ENCODE measurements at regions not wholly inside any gene's neighbourhood (a gene's known extent, or its start where the extent isn't known, plus 50 kb on each side); places are given as distances from the start of the nearest gene placed in this dataset.

DNA sequence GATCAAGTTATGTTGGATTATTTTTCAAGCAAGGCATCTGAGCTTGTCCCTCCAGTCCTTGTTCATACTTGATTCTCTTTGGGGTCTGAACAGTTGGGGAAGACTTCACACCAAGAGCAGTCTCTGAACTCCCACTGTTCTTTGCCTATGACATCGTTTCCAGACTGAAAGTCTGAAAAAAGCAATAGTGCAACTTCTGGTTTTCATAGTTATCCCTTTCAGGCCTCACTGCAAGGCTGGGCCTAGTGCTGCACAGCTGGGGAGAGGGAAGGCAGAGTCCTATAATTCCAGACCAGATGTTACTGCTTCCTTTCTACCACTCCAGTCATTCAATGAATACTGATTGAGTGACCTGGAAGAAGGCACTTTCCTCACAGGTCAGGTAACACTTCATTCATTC lies 187.1 kb upstream of the CCND2 start:
- peaks cover 4% of the 10 kb centered on the region for H3K9me3 ChIP-seq (ENCODE audit: control insufficient read depth, low read length)
- DNase-seq, result no peak
- TF ChIP-seq CTCF (conservative IDR thresholded peaks at IDR 0.05), result no peak
- H3K4me1 ChIP-seq (ENCODE audit: control insufficient read depth, insufficient read depth, low read length), result no peaks in the 10 kb centered on the region
- H3K4me3 ChIP-seq (ENCODE audit: low read length), result no peak overlapping the region
- Mint-ChIP-seq H3K27me3 (ENCODE audit: insufficient read depth) (peaks cover 3% of the 10 kb centered on the region), H3K27ac (no peak overlapping the region), H3K9me3 (no peaks in the 10 kb centered on the region), H3K4me3 (no peak overlapping the region), H3K36me3 (ENCODE audit: low read depth) (no peaks in the 10 kb centered on the region), H3K4me1 (no peaks in the 10 kb centered on the region)
- no peaks in the 10 kb centered on the region for H3K27me3 ChIP-seq (ENCODE audit: control insufficient read depth, insufficient read depth, low read length, poor library complexity, severe bottlenecking)
- 95 to 100% methylated on average over 1 of the region's 1 CpG for WGBS, 2 experiments (ENCODE audit: insufficient coverage in 1 of 2, insufficient read length in 1 of 2)
- no peak overlapping the region for H3K27ac ChIP-seq (ENCODE audit: low read depth, low read length)
- no peak overlapping the region for H3K9ac ChIP-seq (ENCODE audit: extremely low read depth, low read length, poor library complexity, severe bottlenecking)
- H3K36me3 ChIP-seq (ENCODE audit: control insufficient read depth, insufficient read depth, low read length), result no peaks in the 10 kb centered on the region

DNA sequence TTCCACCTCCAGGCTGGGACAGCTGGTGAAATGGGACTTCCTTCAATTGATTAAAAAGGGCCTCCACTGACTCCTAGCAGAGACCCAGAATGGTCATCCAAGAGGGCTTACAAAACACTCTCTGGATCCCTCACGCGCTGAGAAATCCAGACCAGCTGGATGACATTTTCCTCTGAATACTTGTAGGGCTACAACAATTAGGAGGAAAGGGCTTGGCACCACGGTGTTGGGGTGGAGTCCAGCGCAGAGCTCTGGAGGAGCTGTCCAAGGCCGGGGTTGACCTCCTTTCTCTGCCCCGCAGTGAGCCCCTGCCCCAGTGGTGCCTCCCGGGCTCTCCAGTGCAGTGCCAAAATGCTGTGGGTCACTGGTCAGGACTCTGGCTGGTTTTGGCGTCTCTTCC lies 189.0 kb upstream of the CCND2 start:
- no peak overlapping the region for H3K4me3 ChIP-seq (ENCODE audit: low read length)
- no peaks in the 10 kb centered on the region for H3K9me3 ChIP-seq (ENCODE audit: control insufficient read depth, low read length)
- H3K27ac ChIP-seq (ENCODE audit: low read depth, low read length), result no peak overlapping the region
- no peak for DNase-seq
- H3K36me3 Mint-ChIP-seq (ENCODE audit: low read depth), result no peaks in the 10 kb centered on the region
- H3K9ac ChIP-seq (ENCODE audit: extremely low read depth, low read length, poor library complexity, severe bottlenecking), result no peak overlapping the region
- H3K4me3 Mint-ChIP-seq, result no peak overlapping the region
- H3K4me1 ChIP-seq (ENCODE audit: control insufficient read depth, insufficient read depth, low read length), result no peaks in the 10 kb centered on the region
- H3K9me3 Mint-ChIP-seq, result no peaks in the 10 kb centered on the region
- H3K4me1 Mint-ChIP-seq, result no peaks in the 10 kb centered on the region
- no peak overlapping the region for H3K27ac Mint-ChIP-seq
- H3K36me3 ChIP-seq (ENCODE audit: control insufficient read depth, insufficient read depth, low read length), result no peaks in the 10 kb centered on the region
- peaks cover 5% of the 10 kb centered on the region for H3K27me3 Mint-ChIP-seq (ENCODE audit: insufficient read depth)
- WGBS, 2 experiments (ENCODE audit: insufficient coverage in 1 of 2, insufficient read length in 1 of 2), result 92 to 100% methylated on average over 4 to 8 of the region's 8 CpGs
- TF ChIP-seq CTCF (conservative IDR thresholded peaks at IDR 0.05), result no peak
- H3K27me3 ChIP-seq (ENCODE audit: control insufficient read depth, insufficient read depth, low read length, poor library complexity, severe bottlenecking), result no peaks in the 10 kb centered on the region

- TF ChIP-seq CTCF (conservative IDR thresholded peaks at IDR 0.05), result no peak
- 90 to 95% methylated on average over 9 to 13 of the region's 13 CpGs for WGBS, 2 experiments (ENCODE audit: insufficient coverage in 1 of 2, insufficient read length in 1 of 2)
- Mint-ChIP-seq H3K36me3 (ENCODE audit: low read depth) (peaks cover 5% of the 10 kb centered on the region), H3K4me3 (no peak overlapping the region), H3K4me1 (no peaks in the 10 kb centered on the region), H3K9me3 (peaks cover 11% of the 10 kb centered on the region), H3K27ac (no peak overlapping the region), H3K27me3 (ENCODE audit: insufficient read depth) (peaks cover 10% of the 10 kb centered on the region)
- no peak for DNase-seq
- Histone ChIP-seq H3K27ac (ENCODE audit: low read depth, low read length) (no peak overlapping the region), H3K9me3 (ENCODE audit: control insufficient read depth, low read length) (no peaks in the 10 kb centered on the region), H3K4me3 (ENCODE audit: low read length) (no peak overlapping the region), H3K9ac (ENCODE audit: extremely low read depth, low read length, poor library complexity, severe bottlenecking) (no peak overlapping the region), H3K4me1 (ENCODE audit: control insufficient read depth, insufficient read depth, low read length) (no peaks in the 10 kb centered on the region), H3K27me3 (ENCODE audit: control insufficient read depth, insufficient read depth, low read length, poor library complexity, severe bottlenecking) (no peaks in the 10 kb centered on the region), H3K36me3 (ENCODE audit: control insufficient read depth, insufficient read depth, low read length) (no peaks in the 10 kb centered on the region)
These were observed 190.7 kb upstream of the CCND2 start for GRCh38 chr12:4082809-4083403.

Data from endodermal cell (in vitro differentiated cells).